D721Med (cell line): ENCODE measurements at regions not wholly inside any gene's neighbourhood (a gene's known extent, or its start where the extent isn't known, plus 50 kb on each side); places are given as distances from the start of the nearest gene placed in this dataset.

Experiments used
- DNase-seq: peaks from one replicate; pipeline ENCODE4 v3.0.0; 2011; ENCODE audit warnings: low spot score; ENCODE audit not compliant: insufficient read length
- FAIRE-seq: peaks from 2 replicates; lab custom pipeline; 2011; peaks lifted over from hg19 to GRCh38; lab: Jason Lieb, UNC
- TF ChIP-seq, protein P1 (sequence below): IDR thresholded peaks from 2 replicates; pipeline ENCODE4 v1.5.1; 2012; ENCODE audit warnings: mild to moderate bottlenecking, control low read depth; ENCODE audit not compliant: insufficient read depth; ENCODE audit errors: missing control alignments

DNA sequence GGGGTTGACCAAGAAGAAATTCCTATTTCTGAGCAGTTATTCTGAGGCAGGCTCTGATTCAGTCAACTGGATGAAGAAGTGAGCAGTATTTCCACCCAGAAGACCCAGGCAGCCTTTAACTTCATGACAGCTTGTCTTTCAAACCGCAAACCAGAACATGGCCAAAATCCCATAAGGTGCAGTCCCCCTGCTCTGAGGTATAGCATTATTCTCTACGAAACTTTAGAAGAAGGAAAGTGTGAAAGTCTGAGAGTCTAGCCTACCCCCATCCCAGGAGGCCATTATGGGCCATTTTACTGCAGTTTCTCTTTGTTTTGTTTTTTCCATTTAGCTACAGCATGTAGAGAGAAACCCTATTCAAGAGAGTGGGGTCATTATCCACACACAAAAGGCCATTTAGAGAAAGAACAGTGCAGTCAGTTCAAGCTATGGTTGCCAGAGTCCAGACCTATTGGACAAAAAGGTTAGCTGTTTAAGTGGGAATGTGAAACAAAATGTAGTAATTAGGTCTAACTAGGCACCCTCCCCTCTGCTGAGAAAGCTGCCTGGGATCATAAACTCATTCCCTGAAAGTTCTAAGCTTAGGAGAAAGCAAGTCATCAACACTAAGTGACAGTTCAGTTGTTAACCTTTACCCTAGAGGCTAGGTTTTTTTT lies 52.1 kb upstream of the RASGEF1B start:
- TF ChIP-seq, protein P1, sequence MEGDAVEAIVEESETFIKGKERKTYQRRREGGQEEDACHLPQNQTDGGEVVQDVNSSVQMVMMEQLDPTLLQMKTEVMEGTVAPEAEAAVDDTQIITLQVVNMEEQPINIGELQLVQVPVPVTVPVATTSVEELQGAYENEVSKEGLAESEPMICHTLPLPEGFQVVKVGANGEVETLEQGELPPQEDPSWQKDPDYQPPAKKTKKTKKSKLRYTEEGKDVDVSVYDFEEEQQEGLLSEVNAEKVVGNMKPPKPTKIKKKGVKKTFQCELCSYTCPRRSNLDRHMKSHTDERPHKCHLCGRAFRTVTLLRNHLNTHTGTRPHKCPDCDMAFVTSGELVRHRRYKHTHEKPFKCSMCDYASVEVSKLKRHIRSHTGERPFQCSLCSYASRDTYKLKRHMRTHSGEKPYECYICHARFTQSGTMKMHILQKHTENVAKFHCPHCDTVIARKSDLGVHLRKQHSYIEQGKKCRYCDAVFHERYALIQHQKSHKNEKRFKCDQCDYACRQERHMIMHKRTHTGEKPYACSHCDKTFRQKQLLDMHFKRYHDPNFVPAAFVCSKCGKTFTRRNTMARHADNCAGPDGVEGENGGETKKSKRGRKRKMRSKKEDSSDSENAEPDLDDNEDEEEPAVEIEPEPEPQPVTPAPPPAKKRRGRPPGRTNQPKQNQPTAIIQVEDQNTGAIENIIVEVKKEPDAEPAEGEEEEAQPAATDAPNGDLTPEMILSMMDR, result no peak
- DNase-seq (no peak), FAIRE-seq (no peak)

DNA sequence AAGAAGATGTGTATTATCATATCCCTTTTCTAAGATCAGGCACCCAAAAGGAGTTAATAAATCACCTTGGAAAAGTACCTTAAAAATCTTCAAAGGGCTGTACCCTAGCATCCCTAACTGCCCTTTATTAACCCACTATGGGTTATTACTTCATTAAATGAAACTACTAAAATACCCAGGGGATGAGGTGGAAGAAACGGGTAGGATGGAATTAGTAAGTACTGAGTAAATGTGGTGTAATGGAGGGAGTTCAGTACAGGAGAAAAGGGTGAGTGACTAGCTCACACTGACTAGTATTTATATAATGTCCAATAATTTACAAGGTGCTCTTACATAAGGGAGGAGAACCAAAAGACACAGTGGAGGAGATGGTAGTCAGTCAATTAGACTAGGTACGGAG lies 51.0 kb upstream of the RASGEF1B start:
- TF ChIP-seq, protein P1, result no peak
- DNase-seq (no peak), FAIRE-seq (no peak)

DNA sequence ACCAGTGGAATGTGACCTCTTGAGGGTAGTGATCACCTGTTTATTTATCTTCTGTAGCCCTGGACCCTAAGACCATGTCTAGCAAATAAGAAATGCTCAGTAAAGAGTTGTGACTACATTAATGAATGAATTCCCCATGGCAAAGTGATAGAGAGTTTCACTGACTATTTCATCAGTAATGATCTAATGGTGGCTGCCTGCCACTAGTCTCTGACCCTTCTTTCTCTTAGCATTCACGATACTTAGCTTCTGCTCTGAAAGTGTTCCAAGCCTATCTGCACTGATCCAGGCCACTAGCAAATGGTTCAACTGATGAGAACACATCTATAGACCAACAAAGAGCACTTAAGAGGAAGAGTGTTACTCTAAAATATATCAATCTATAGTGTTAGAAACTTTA lies 50.0 kb upstream of the RASGEF1B start:
- TF ChIP-seq, protein P1, result no peak
- FAIRE-seq, result no peak
- no peak for DNase-seq
